GM18907 (cell line): ENCODE measurements at regions not wholly inside any gene's neighbourhood (a gene's known extent, or its start where the extent isn't known, plus 50 kb on each side); places are given as distances from the start of the nearest gene placed in this dataset.
"Not testable (repeated sequence)": the region's sequence is repeated elsewhere in the genome, so short reads cannot be mapped to it uniquely, and the experiment has no call there.

Experiments
- ATAC-seq: cut with Tn5 transposase; IDR thresholded peaks from one replicate; pipeline ENCODE4 v1.9.1; 2021; ENCODE audit warnings: mild to moderate bottlenecking, moderate library complexity; ENCODE audit not compliant: unreplicated experiment

DNA sequence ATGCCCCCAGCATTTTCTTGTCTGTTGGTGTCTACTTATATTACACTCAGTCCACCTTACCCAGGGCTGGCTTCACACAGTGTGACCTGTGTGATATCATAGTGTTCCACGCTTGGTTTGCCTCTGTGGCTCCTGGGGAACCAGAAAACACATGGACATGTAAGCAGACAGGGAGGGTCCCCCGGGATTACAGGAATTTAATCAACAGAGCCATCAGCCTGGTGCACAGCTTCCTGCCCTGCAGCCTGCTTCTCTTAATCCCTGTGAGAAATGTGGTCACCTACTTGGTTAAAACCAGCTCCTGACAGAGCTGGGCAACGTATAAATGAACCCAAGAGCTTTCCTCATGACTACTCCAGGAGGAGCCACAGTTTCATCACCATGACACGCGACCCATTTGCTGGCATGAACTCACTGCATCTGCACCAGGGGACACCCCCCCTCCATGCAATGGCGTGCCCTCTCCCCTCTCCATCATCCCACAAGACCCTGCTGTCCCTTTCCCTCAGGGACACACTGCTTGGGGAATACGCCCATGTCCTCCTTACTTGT, 152.1 kb downstream of the UQCRFS1 start:
- ATAC-seq, result no peak

DNA sequence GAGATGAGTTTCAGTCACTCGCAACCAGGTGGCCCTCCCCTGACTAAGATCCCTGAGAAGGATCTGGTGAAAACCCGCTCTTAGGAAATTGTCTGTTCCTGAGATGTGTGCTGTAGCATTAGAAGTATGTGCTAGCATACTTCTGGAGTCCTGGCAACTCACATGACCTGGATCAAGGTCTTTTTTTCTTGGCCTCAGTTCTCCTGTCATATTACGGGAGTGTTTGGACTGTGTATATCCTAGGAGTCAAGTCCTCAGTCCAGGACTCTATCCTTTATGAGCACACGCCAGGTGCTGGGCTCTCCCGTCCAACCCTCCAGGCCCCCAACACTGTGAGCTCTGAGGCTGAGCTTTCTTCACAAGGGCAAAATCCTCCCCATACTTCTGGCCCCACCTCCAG, 156.4 kb downstream of the UQCRFS1 start:
- ATAC-seq, result no peak

DNA sequence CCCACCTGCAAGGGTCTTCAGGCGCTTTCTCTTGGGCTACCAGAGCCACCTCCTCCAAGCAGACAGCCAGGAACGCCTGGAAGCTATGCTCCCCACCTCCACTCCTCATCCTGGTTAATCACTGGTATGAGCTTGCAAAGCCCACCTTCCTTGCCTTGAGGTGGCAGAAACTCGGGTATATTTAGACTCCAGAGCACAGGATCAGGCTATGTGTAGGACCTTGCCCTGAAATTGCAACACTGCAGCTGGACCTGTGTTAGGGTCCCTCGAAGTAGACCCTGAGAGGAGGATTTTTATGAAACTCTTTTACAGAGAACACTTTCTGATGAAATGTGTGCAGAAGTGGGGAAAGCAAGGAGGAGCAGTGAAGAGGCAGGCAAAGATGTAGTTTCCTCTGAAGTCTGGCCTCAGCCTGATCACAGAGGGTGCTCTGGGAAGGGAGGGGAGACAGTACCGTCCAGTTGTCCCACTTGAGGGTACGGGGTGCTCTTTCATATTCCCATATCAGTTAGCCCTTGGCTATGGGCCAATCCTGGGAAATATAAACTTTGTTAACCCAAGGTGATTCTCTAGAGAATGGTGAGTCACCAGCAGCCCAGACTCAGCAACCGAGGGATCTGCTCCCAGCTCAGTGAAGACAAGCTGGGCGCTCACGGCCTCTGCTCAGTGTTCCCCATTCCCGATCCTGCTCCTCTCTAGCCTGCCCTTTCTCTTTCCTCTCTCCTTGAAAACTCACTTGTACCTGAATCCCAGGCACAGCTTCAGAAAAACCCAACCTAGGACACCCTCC, 157.9 kb downstream of the UQCRFS1 start:
- ATAC-seq, result no peak

DNA sequence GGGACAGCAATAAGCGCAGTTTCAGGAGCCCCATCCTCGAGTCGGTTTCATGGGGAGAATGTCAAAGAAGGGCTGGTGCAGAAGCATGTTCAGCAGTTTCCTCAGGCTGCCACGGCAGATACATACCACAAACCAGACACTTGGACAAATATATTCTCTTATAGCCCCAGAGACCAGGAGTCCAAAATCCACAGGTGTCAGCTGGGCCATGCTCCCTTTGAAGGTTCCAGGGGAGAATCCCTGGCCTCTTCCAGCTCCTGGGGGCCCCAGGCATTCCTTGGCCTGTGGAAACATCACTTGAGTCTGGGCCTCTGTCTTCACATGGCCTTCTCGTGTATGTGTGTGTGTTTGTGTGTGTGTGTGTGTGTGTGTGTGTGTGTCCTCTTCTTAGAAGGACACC, 164.1 kb downstream of the UQCRFS1 start:
- ATAC-seq, result no peak

GRCh38 chr19:29045679-29046254, 167.2 kb downstream of the UQCRFS1 start:
- no peak for ATAC-seq

GRCh38 chr19:29044037-29044436, 168.9 kb downstream of the UQCRFS1 start:
- no peak for ATAC-seq

DNA sequence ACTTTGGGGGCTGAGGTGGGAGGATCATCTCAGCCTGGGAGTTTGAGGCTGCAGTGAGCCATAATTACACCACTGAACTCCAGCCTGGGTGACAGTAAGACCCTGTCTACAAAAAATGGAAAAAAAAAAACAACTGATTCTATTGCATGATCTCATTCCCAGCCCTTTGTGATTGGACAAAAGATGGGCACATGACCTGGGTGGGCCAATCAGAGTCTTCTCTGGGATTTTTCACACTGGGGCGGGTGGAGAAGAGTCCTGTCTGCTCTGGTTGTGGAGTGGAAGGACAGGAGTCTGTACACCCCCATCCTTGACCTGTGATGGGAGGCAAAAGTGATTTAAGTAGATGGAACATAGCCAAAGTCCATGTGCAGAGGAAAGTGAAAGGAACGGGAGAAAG, 170.5 kb downstream of the UQCRFS1 start:
- no peak for ATAC-seq

DNA sequence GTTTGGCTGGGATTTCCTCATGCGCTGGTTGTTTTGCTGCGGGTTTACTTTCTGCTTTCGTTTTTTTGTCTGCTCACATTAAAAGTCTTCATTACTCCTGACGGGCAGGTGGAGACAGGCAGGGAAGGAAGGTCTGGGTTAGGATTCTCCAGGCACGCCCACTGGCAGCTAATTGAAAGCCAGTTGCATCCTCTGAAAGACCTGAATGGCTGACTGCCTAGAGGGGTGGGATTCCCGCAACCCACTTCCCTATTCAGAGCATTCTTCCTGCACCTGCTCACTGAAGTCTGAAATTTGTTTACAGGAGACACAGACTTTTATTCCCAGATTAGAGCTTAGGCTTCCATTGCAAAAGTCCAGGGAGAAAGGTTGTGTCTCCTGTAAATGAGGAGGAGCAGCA, 172.0 kb downstream of the UQCRFS1 start:
- ATAC-seq, result no peak

DNA sequence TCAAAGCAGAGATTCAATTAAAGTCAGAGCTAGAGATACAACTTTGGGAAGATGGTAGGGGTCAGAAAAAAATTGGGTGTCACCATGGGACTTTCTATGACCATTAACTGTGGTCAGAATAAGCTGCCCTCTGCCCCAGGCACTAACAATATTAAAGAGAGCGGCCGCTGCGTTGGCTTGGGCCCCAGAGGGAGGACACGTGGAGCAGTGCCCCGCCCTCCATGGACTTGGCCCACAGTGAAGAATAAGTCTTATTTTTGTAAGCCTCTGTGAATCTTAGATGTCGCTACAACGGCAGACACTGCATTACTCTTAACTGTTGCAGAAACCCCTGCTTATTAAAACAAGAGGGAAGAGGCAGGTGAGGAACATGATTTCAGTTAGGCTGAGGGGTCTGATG, 172.7 kb downstream of the UQCRFS1 start:
- ATAC-seq, result no peak

DNA sequence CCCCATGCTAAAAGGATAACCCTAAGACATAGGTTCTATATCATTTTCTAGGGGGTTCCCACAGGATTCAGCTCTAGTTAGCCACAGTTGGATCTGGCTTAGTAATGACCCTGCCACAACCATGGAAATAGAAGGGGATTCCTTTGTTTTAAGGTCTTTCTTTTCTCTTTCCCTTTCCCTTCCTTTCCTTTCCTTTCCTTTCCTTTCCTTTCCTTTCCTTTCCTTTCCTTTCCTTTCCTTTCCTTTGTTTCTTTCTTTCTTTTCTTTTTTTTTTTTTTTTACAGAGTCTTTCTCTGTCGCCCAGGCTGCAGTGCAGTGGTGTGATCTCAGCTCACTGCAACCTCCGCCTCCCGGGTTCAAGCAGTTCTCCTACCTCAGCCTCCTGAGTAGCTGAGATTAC, 173.9 kb downstream of the UQCRFS1 start:
- not testable (repeated sequence) for ATAC-seq

DNA sequence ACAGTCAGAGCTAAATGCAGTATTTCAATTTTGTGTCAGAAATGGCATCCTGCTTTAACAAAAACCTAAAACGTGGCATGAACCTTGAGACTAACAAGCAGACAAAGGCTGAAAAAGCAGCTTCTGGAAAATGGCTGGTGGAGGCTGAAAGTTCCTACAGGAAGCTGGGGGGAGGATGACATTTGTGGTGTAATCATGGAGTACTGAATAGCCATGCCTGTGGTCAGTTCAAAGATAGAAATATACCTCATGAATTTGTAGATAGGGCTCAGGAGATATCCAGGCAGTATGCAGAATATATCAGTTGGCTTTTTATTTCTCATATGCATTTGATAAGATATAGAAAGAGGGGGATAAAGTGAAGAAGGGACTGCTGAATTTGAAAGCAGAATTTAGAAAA, 181.7 kb downstream of the UQCRFS1 start:
- no peak for ATAC-seq

DNA sequence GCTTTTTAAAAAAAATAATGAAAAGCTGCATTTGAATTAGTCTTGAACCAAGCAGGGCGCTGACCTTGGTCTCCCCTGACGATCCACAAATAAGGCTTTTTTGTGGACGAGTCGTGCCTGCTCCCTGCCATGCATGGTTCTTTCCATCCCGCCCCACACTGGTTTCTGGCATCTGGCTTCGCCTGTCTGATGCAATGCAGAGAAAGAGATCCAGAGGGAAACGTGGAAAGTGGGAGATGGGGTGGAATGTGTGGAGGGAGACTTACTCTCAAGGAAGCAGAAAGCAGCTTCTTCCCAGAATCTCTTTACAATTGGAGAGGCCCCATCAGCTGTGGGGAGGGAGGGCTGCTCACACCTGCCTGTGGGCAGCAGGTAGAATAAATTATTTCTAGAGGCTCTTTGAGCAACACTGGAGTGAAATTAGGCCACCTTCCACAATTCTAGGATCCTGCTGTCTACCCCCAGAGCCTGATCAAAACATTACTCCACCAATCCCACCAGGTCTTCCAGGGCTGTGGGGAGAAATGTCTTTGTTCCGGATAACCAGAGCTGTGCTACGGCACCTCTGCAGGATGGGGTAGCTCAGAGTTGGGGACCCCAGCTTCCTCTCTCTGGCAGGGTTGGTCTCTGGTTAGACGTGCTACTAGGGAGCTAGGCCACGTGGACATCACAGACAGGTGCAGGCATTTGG, 183.5 kb downstream of the UQCRFS1 start:
- ATAC-seq, result no peak

DNA sequence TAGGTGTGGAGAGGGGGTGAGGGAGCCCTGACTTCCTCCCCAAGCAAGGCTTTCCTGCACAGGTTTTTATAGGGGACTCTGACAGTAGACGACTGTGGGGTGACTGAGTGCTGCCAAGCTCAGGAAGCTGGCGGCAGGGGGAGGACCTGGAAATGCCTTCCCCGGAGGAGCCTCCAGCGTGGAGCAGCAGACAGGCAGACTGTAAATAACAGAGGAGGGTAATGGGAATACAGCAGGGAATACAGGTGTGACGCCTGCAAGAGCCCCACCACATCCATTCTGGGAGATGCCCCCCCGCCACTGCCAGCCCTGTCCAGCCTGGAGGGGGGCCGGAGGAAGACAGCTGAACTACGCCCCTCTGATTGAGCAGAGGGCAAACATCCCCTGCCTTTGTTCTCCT, 190.4 kb downstream of the UQCRFS1 start:
- no peak for ATAC-seq

DNA sequence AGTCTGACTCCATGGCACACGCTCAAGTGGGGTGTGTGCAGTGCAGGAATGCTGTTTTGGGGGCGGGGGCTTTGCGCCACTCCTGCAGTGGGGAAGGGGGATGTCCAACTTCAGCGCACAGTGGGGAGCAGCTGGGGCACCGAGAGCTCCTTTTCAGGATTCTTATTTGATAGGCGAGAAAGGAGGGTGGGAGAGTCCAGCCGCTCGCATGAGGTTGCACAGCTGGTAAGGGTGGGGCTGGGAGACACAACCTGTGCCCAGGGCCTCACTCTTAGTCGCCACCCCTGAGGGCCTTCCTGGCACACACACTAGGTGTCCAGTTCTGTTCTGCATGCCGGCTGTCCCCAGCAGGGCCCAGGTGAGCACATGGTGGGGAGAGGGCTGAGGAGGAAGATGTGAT, 190.8 kb downstream of the UQCRFS1 start:
- no peak for ATAC-seq

DNA sequence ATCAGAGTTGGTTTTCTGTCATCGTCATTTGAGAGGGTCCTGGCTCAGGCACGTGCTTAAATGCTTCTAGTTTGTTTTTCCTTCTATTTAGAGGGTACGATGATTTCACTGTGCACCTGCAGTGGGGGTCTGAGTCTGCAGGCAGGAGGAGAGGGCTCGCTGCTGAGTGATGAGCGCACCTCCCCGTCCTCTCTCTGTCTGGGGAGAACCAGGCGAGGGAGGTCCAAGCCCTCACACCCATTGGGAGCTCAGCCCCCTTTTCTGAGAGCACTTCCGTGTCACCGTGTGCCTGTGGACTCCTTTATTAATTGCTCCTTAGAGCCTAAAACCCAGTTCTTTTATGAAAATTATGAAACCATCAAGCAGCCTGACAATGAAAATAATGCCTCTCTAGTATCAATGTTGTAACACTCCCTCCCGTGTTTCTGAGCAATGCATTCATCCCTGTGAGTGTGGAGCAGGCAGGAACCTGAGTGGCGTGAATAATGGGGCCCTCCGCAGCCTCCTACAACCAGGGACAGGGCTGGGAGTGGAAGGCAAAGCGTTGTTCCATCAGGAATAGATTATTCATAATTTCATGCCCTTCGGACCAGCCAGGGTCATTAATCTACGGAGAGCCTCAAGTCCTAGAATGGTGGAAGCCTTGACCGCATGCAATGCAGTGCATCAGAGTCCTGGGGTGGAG, 191.6 kb downstream of the UQCRFS1 start:
- no peak for ATAC-seq

GRCh38 chr19:29019403-29019802, 193.5 kb downstream of the UQCRFS1 start:
- ATAC-seq, result no peak

GRCh38 chr19:29018542-29018941, 194.4 kb downstream of the UQCRFS1 start:
- no peak for ATAC-seq

DNA sequence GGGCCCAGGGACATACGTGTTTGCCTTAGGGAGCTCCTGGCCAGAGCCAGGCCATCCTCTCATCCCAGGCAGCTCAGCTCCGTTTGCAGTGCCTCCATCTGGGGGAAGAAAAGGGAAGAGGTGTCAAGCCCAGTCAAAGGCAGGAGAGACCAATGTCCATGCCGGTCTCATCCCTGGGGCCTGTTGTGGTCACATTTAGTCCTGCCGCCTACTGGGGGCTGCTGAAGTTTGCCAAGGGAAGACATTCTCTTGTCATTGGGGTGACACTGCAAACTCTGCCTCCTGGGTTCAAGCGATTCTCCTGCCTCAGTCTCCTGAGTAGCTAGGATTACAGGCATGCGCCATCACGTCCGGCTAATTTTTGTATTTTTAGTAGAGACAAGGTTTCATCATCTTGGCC, 195.2 kb downstream of the UQCRFS1 start:
- ATAC-seq, result no peak

DNA sequence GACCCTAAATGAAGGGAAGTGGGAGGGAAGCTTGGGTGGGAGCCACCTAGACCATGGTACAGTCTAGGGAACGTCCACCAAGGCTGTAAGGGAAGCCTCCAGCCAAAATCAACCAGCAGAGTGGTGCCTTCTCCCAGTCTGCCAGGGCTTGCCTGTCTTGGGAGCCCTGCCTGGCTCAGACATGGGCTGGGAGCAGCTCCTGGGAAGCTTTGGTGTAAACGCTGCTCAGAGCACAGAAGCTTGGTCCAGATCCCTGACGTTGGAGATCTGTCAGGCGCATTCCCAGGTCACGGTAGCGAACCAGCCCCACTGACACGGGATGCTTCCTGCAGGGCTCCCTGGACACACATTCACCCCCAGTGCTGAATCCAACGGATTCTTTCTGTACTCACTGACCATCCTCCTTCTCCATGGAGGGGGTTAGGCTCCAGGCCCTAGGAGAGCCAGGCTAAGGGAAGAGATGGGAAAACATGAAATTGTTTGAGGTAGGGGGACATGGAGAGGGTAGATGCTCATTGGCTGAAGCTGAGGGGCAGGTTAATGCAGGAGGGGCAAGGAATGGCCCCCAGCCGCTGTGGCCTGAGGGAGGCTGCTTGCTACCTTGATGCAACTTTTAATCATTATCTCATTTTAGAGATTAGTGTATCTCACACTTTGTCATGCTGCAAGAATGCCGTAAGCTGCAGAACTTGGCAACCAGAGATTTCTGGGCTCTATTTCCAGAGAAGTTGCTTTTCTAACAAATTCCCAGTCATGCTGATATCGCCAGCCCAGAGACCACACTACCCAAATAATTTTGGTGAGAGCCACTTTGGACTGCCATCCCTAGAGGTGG, 195.8 kb downstream of the UQCRFS1 start:
- no peak for ATAC-seq

- ATAC-seq, result no peak
These were observed 196.6 kb downstream of the UQCRFS1 start for GRCh38 chr19:29016353-29016752.
